GM12878 (cell line): ENCODE measurements at regions not wholly inside any gene's neighbourhood (a gene's known extent, or its start where the extent isn't known, plus 50 kb on each side); places are given as distances from the start of the nearest gene placed in this dataset.

Experiments
- ATAC-seq: fragments of 200-7000 bp; cut with Tn5 transposase; 3 replicates; pipeline ENCODE4 v1.9.1; 2020; ENCODE audit warnings: mild to moderate bottlenecking, moderate library complexity
- BruUV-seq: library from RNA; stranded (reverse); fragments of 400-500 nt; replicated peaks from 2 replicates; lab custom pipeline; 2021; lab: Mats Ljungman, UMichigan
- CTCF ChIA-PET: fragments of 300-600 bp; sonication (Branson Sonifier 250); formaldehyde crosslinking; extraction: SDS; loops from one replicate; lab custom pipeline; 2021; ENCODE audit warnings: inconsistent platforms; lab: Yijun Ruan, JAX
- POLR2A ChIA-PET: fragments of 350-600 bp; formaldehyde crosslinking; extraction: SDS; loops from one replicate; lab custom pipeline; 2021; ENCODE audit warnings: inconsistent platforms; lab: Charles Lee
- RAD21 ChIA-PET: fragments of 300-600 bp; sonication (Branson Sonifier 250); formaldehyde crosslinking; loops from one replicate; lab custom pipeline; 2023; ENCODE audit warnings: antibody characterized with exemption; ENCODE audit not compliant: unreplicated experiment; lab: Charles Lee
- SMC1A ChIA-PET: fragments of 300-600 bp; sonication (Branson Sonifier 250); formaldehyde crosslinking; loops from one replicate; lab custom pipeline; 2023; ENCODE audit not compliant: unreplicated experiment, uncharacterized antibody; lab: Charles Lee
- DNase-seq: peaks from one replicate; pipeline ENCODE4 v3.0.0-alpha.2; 2011; ENCODE audit warnings: low read depth, low spot score
- FAIRE-seq: peaks from 3 replicates; lab custom pipeline; 2011; peaks lifted over from hg19 to GRCh38; lab: Jason Lieb, UNC
- H2AFZ ChIP-seq: 2 replicates; pipeline ENCODE4 v1.6.0; 2011; ENCODE audit warnings: low read depth, low read length, control low read depth; ENCODE audit not compliant: control insufficient read depth
- H3K27ac ChIP-seq: 2 replicates; pipeline ENCODE4 v1.5.1; 2011; ENCODE audit warnings: control low read depth; ENCODE audit not compliant: control insufficient read depth, insufficient read depth
- H3K27me3 ChIP-seq, 2 experiments: replicated peaks in 1 of 2; 2 replicates each; pipeline versions ENCODE4 v1.6.0 to v1.6.1; 2011; ENCODE audit warnings: low read length in 1 of 2; ENCODE audit not compliant: control insufficient read depth in 2 of 2, insufficient read depth in 2 of 2
- H3K36me3 ChIP-seq, 2 experiments: 2 replicates each; pipeline ENCODE4 v1.5.1; 2011; ENCODE audit warnings: low read length in 1 of 2; ENCODE audit not compliant: control insufficient read depth in 2 of 2, insufficient read depth in 2 of 2
- H3K4me1 ChIP-seq: 2 replicates; pipeline ENCODE4 v1.6.1; 2011; ENCODE audit warnings: mild to moderate bottlenecking, low read length, moderate library complexity, mixed read lengths; ENCODE audit not compliant: control insufficient read depth, insufficient read depth
- H3K4me2 ChIP-seq: 2 replicates; pipeline ENCODE4 v1.6.0; 2011; ENCODE audit warnings: control low read depth; ENCODE audit not compliant: control insufficient read depth, insufficient read depth
- H3K4me3 ChIP-seq: fragments of 200-600 bp; sonication (generic); 2 replicates; pipeline ENCODE4 v1.5.1; 2016
- H3K79me2 ChIP-seq: 2 replicates; pipeline ENCODE4 v1.6.0; 2011; ENCODE audit warnings: low read length; ENCODE audit not compliant: control insufficient read depth, insufficient read depth
- H3K9ac ChIP-seq: 2 replicates; pipeline ENCODE4 v1.8.0; 2011; ENCODE audit warnings: low read length, control low read depth, mixed read lengths; ENCODE audit not compliant: control insufficient read depth, insufficient read depth
- H3K9me3 ChIP-seq: replicated peaks from 3 replicates; pipeline ENCODE4 v1.5.1; 2011; ENCODE audit warnings: mild to moderate bottlenecking, low read length; ENCODE audit not compliant: control insufficient read depth, insufficient read depth
- H4K20me1 ChIP-seq: 2 replicates; pipeline ENCODE4 v1.6.0; 2011; ENCODE audit not compliant: control insufficient read depth, insufficient read depth
- CBX3 ChIP-seq: fragments of 200-600 bp; sonication (generic); IDR thresholded peaks from 2 replicates; pipeline ENCODE4 v1.6.1; 2016; ENCODE audit warnings: low read depth, borderline replicate concordance
- CUX1 ChIP-seq: IDR thresholded peaks from 2 replicates; pipeline ENCODE4 v1.6.1; 2012; ENCODE audit warnings: improper control_type of control experiment, low read depth, low read length; ENCODE audit not compliant: insufficient replicate concordance
- WGBS: methylation state at CpG from one replicate; pipeline ENCODE4 v1.1.6; 2016; ENCODE audit warnings: low lambda C conversion rate; ENCODE audit not compliant: insufficient replicate concordance, insufficient coverage; ENCODE audit errors: missing lambda C conversion rate; 5-methylcytosine and 5-hydroxymethylcytosine counted together
- in situ Hi-C: fragments of 300-500 bp; cut with MboI; formaldehyde crosslinking; loops from 9 replicates; pipeline ENCODE4 v1.14.3; 2018; ENCODE audit warnings: mixed read lengths
- intact Hi-C: fragments of 100-400 bp; cut with micrococcal nuclease; formaldehyde crosslinking; loops from one replicate; pipeline ENCODE4 v1.14.2; 2022; ENCODE audit not compliant: unreplicated experiment

- Histone ChIP-seq H4K20me1 (no peaks in the 10 kb centered on the region), H3K27ac (no peak overlapping the region), H3K4me3 (no peak overlapping the region), H3K36me3 (no peaks in the 10 kb centered on the region), H3K9me3 (no peaks in the 10 kb centered on the region), H3K4me1 (no peaks in the 10 kb centered on the region), H2AFZ (no peak overlapping the region), H3K9ac (no peak overlapping the region), H3K27me3 (peaks cover 0 to 2% of the 10 kb centered on the region in 2 experiments), H3K79me2 (no peaks in the 10 kb centered on the region)
- ChIA-PET POLR2A (no interaction called here), CTCF (no interaction called here), RAD21 (no interaction called here)
- DNase-seq, result no peak
- FAIRE-seq, result no peak
- ATAC-seq, result no peak
- in situ Hi-C loops (no loop called here), intact Hi-C loops (no loop called here)
- 0% methylated on average over 5 of the region's 5 CpGs for WGBS
- no TSS peak for BruUV-seq
- no peak for TF ChIP-seq CUX1
- no peak for TF ChIP-seq CBX3
- TF ChIP-seq, all 136 proteins: peak for 0
- SMC1A ChIA-PET, result no interaction called here
- no peak overlapping the region for H3K4me2 ChIP-seq
Observed at GRCh38 chr17:45705123-45706009, 78.8 kb upstream of the CRHR1 start.
